ENCODE measurements at regions not wholly inside any gene's neighbourhood (a gene's known extent, or its start where the extent isn't known, plus 50 kb on each side); places are given as distances from the start of the nearest gene placed in this dataset.

DNA sequence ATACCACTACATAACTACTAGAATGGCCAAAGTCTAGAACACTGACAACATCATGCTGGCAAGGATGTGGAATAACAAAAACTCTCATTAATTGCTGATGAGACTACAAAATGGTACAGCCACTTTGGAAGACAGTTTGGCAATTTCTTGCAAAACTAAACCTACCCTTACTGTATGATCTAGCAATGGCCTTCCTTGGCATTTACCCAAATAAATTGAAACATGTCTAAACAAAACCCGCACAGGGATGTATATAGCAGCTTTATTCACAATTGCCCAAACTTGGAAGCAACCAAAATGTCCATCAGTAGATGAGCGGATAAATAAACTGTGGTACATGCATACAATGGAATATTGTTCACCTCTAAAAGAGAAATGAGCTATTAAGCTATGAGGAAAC lies 87.9 kb upstream of the SLC24A5 start:
- no peak for TF ChIP-seq EZH2 (IDR thresholded peaks at IDR 0.05)
- TF ChIP-seq POLR2AphosphoS5 (IDR thresholded peaks at IDR 0.05; ENCODE audit: borderline replicate concordance, low read depth, low read length) = no peak
